NB4 (cell line): ENCODE measurements at regions not wholly inside any gene's neighbourhood (a gene's known extent, or its start where the extent isn't known, plus 50 kb on each side); places are given as distances from the start of the nearest gene placed in this dataset.

ENCODE experiments used
- POLR2A ChIP-seq: IDR thresholded peaks from 2 replicates; pipeline ENCODE4 v1.6.1; 2011; ENCODE audit warnings: mild to moderate bottlenecking; ENCODE audit not compliant: insufficient read length; ENCODE audit errors: extremely low read depth
- TF ChIP-seq, protein P1 (sequence below): IDR thresholded peaks from one replicate; pipeline ENCODE4 v1.5.1; 2012; ENCODE audit warnings: low read depth, low read length
- TF ChIP-seq, protein P2 (sequence below): IDR thresholded peaks from 2 replicates; pipeline ENCODE4 v1.6.1; 2011; ENCODE audit warnings: low read depth, low read length

DNA sequence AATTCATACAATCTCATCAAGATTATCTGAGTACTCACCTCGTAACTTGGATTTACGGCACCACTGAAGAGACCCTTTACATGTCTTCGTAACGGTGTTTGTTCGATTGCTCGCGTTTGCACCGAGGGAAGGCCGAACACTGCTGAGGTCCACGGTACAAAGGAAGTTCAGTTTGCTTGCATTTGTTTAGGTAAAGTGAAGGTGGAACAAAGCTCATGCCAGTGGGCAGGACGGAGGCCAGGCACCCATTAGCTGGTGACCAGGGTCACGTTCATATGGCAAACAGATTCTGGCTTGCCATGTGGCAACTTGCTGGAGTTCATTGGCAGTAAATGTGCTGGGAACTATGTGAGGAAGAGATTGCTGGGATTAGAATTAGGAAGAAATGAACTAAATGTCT is 164.8 kb downstream of the MACROH2A1 start:
- TF ChIP-seq, protein P1, sequence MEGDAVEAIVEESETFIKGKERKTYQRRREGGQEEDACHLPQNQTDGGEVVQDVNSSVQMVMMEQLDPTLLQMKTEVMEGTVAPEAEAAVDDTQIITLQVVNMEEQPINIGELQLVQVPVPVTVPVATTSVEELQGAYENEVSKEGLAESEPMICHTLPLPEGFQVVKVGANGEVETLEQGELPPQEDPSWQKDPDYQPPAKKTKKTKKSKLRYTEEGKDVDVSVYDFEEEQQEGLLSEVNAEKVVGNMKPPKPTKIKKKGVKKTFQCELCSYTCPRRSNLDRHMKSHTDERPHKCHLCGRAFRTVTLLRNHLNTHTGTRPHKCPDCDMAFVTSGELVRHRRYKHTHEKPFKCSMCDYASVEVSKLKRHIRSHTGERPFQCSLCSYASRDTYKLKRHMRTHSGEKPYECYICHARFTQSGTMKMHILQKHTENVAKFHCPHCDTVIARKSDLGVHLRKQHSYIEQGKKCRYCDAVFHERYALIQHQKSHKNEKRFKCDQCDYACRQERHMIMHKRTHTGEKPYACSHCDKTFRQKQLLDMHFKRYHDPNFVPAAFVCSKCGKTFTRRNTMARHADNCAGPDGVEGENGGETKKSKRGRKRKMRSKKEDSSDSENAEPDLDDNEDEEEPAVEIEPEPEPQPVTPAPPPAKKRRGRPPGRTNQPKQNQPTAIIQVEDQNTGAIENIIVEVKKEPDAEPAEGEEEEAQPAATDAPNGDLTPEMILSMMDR = no peak
- TF ChIP-seq POLR2A = no peak
- TF ChIP-seq, protein P2, sequence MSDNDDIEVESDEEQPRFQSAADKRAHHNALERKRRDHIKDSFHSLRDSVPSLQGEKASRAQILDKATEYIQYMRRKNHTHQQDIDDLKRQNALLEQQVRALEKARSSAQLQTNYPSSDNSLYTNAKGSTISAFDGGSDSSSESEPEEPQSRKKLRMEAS = no peak
